OCI-LY3 (cell line): ENCODE measurements at regions not wholly inside any gene's neighbourhood (a gene's known extent, or its start where the extent isn't known, plus 50 kb on each side); places are given as distances from the start of the nearest gene placed in this dataset.

Experiments used
- EZH2phosphoT487 ChIP-seq: fragments of 200-600 bp; shearing (Covaris generic); IDR thresholded peaks from 2 replicates; pipeline ENCODE4 v1.6.1; 2018; ENCODE audit warnings: antibody characterized with exemption, mixed run types, low read depth
- TF ChIP-seq, protein P1 (sequence below): fragments of 200-600, 300-600 bp; sonication (generic); IDR thresholded peaks from 2 replicates; pipeline ENCODE4 v1.5.1; 2014; ENCODE audit warnings: antibody characterized with exemption, low read length, low read depth

DNA sequence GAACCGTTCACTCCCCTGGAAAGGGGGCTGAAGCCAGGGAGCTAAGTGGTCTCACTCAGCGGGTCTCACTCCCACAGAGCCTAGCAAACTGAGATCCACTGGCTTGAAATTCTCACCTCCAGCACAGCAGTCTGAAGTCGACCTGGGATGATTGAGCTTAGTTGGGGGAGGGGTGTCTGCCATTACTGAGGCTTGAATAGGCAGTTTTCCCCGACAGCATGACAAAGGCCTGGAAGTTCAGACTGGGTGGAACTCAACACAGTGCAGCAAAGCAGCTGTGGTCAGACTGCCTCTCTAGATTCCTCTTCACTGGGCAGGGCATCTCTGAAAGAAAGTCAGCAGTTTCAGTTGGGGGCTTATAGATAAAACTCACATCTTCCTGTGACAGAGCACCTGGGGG lies 292.5 kb downstream of the NUP35 start:
- TF ChIP-seq, protein P1, sequence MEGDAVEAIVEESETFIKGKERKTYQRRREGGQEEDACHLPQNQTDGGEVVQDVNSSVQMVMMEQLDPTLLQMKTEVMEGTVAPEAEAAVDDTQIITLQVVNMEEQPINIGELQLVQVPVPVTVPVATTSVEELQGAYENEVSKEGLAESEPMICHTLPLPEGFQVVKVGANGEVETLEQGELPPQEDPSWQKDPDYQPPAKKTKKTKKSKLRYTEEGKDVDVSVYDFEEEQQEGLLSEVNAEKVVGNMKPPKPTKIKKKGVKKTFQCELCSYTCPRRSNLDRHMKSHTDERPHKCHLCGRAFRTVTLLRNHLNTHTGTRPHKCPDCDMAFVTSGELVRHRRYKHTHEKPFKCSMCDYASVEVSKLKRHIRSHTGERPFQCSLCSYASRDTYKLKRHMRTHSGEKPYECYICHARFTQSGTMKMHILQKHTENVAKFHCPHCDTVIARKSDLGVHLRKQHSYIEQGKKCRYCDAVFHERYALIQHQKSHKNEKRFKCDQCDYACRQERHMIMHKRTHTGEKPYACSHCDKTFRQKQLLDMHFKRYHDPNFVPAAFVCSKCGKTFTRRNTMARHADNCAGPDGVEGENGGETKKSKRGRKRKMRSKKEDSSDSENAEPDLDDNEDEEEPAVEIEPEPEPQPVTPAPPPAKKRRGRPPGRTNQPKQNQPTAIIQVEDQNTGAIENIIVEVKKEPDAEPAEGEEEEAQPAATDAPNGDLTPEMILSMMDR = no peak
- TF ChIP-seq EZH2phosphoT487 = no peak
